Bronchial epithelial cell (primary cell): ENCODE measurements at regions not wholly inside any gene's neighbourhood (a gene's known extent, or its start where the extent isn't known, plus 50 kb on each side); places are given as distances from the start of the nearest gene placed in this dataset.
A peak's percentile ranks its signal among the peaks of the same experiment; 100 is the strongest.

Experiments
- DNase-seq: peaks from one replicate; pipeline ENCODE4 v3.0.0-alpha.2; 2010; ENCODE audit warnings: low read depth
- FAIRE-seq: peaks from 2 replicates; lab custom pipeline; 2011; peaks lifted over from hg19 to GRCh38; lab: Jason Lieb, UNC
- H3K27me3 ChIP-seq: 2 replicates; pipeline ENCODE4 v1.5.1; 2011; ENCODE audit warnings: low read length; ENCODE audit not compliant: control insufficient read depth, insufficient read depth
- H3K36me3 ChIP-seq: 2 replicates; pipeline ENCODE4 v1.5.1; 2011; ENCODE audit warnings: low read length; ENCODE audit not compliant: control insufficient read depth, insufficient read depth
- H3K4me3 ChIP-seq: 2 replicates; pipeline ENCODE4 v1.5.1; 2011; ENCODE audit warnings: mild to moderate bottlenecking, low read depth, low read length, control low read depth
- TF ChIP-seq, protein P1 (sequence below): IDR thresholded peaks from 2 replicates; pipeline ENCODE4 v1.5.1; 2011; ENCODE audit warnings: mild to moderate bottlenecking, moderate library complexity, low read length, control low read depth, inconsistent platforms; ENCODE audit not compliant: insufficient read depth, severe bottlenecking

DNA sequence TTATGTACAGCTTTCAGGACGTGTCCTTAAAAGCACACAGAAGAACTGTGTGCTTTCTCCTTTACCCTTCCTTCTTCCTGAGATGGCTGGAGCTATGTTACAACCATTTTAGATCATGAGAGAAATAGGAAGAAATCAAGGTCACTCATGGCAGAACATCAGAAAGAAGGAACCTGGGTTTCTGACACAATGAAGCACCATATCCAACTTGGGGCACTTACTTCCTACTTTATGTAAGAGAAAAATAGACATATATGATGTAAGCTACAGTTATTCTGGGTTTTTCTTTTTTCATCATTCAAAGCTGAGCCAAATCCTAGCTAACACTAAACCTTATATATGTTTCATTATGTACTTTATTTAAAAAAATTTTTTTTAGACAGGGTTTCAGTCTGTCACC lies 79.5 kb downstream of the FAM161A start:
- Histone ChIP-seq H3K36me3 (no peaks in the 10 kb centered on the region), H3K27me3 (no peaks in the 10 kb centered on the region), H3K4me3 (no peak overlapping the region)
- TF ChIP-seq, protein P1, sequence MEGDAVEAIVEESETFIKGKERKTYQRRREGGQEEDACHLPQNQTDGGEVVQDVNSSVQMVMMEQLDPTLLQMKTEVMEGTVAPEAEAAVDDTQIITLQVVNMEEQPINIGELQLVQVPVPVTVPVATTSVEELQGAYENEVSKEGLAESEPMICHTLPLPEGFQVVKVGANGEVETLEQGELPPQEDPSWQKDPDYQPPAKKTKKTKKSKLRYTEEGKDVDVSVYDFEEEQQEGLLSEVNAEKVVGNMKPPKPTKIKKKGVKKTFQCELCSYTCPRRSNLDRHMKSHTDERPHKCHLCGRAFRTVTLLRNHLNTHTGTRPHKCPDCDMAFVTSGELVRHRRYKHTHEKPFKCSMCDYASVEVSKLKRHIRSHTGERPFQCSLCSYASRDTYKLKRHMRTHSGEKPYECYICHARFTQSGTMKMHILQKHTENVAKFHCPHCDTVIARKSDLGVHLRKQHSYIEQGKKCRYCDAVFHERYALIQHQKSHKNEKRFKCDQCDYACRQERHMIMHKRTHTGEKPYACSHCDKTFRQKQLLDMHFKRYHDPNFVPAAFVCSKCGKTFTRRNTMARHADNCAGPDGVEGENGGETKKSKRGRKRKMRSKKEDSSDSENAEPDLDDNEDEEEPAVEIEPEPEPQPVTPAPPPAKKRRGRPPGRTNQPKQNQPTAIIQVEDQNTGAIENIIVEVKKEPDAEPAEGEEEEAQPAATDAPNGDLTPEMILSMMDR: no peak
- FAIRE-seq (no peak), DNase-seq (no peak)

DNA sequence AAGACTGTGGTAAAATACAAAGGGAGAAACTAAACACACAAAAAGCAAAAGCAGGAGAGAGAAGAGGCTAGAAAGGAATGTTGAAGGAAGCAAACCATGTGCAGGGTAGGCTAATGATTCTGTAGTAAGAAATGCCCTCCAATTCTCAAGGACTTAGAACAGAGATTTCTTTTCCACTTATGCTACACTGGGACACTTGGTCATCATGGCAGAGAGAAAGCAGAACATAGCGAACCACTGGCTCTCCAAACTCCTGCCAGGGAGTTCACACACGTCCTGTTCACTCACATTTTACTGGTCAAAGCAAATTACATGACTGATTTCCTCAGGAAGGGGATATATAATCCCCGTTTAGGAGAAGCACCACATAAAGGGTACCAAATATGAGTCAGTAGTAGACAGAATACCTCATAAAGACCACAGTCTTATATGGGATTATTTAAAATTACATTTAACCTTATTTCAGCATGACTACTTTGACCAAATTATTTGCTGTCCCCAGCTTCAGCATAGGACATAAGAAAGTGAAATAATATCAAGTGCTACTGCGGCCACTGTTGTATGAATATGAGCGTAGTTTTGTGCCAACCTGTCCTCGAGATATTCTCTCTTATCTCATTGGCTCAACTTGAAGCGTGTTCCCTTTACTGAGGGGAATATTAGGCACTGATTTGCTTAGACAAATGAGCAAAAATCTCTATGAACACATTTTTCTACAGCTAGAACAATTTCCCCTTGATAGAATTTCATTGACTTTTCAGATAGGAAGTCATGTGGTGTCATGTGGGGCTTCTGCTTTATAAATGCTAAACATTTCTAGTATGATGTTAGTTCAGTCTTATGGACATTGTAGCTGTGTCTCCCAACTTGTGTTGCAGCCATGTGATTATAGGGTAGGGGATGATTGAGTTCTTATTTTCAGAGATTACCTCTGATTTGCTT lies 81.7 kb downstream of the FAM161A start:
- Histone ChIP-seq H3K27me3 (no peaks in the 10 kb centered on the region), H3K36me3 (no peaks in the 10 kb centered on the region), H3K4me3 (no peak overlapping the region)
- DNase-seq: no peak
- TF ChIP-seq, protein P1: no peak
- no peak for FAIRE-seq

DNA sequence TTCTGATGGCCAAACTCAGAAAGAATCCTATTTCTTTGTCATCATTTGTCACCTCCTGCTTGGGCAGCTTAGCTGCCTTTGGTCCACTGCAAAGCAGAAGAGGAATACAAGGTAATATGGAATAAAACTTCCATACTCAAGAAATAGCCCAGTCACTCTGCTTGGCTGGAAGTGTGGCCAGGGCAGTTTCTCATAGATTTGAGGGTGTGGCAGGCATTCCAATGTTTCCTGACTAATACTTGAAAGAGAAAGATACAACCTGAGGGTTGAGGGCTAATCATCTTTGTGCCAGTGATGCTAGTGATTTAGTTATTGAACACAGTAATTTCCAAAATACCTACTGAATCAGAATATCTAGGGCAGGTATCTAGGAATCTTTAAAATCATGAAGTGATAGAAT lies 83.1 kb downstream of the FAM161A start:
- FAIRE-seq: no peak

DNA sequence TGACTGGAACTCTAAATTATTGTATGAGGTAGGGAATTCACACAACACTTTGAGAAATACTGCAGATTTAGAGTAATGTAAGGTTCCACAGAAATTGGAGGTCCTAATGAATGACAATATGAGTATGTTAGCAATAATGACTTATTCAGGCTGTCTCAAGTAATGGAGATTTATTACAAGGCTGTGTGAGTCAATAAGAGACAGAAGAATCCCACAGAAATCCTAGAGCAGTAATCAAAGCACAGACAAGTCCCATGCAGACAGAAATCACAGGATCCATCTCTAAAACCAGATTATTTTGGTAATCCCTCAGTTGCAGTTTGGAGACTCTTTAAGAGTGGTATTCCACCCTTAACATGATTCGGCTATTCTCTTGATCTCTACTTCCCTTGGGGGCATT lies 83.6 kb downstream of the FAM161A start:
- Histone ChIP-seq H3K36me3 (no peaks in the 10 kb centered on the region), H3K27me3 (no peaks in the 10 kb centered on the region), H3K4me3 (no peak overlapping the region)
- TF ChIP-seq, protein P1: no peak
- no peak for FAIRE-seq
- DNase-seq: peak; percentile 72

More for the DNA sequence above, 83.1 kb downstream of the FAM161A start:
- H3K27me3 ChIP-seq: no peaks in the 10 kb centered on the region
- TF ChIP-seq, protein P1: no peak
- H3K4me3 ChIP-seq: no peak overlapping the region
- H3K36me3 ChIP-seq: no peaks in the 10 kb centered on the region
- peak; percentile 86 for DNase-seq

DNA sequence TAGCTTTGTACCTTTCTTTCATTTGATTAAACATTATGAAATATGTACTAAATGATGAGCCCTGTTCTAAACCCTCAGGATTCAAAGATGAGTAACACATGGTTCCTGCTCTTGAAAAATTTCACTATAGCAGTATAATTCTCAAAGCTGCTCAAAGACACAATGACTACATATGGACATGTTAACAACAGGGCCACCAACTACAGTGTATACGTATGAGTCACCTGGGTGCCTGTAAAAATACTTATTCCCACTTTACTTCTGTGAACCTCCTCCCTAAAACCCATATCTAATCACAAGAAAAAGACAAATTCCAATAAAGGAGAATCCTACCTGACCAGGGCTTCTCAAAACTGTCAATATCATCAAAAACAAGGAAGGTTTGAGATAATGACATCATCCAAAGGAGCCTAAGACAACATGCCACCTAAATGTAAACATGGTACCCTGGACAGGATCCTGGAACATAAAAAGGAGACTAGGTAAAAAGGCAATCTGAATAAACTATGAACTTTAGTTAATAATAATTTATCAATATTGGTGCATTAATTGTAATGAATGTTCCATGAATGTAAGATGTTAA lies 84.7 kb downstream of the FAM161A start:
- FAIRE-seq (no peak), DNase-seq (peak; percentile 40)
- no peaks in the 10 kb centered on the region for H3K36me3 ChIP-seq
- TF ChIP-seq, protein P1: no peak
- H3K27me3 ChIP-seq: no peaks in the 10 kb centered on the region
- H3K4me3 ChIP-seq: no peak overlapping the region
